ENCODE measurements at regions not wholly inside any gene's neighbourhood (a gene's known extent, or its start where the extent isn't known, plus 50 kb on each side); places are given as distances from the start of the nearest gene placed in this dataset.

DNA sequence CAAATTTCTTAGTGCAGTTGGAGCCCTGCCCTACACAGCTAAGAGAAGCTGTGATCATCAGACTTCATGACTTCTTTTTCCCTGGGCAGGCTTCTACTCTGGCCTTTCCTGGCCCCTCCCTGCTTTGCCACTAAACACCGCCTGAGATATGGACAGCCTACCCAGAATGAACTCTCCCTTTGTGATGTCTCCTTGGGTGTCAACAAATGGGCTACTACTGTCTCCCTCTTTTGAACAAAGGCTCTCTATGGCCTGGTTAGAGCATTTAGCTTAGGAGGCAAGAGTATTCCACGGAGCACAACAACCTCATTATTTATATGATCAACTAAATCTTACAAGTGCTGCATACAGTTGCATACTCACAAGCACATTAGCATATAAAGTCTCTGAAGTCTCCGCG, 127.6 kb upstream of the HCCS start:
- TF ChIP-seq, protein P1, sequence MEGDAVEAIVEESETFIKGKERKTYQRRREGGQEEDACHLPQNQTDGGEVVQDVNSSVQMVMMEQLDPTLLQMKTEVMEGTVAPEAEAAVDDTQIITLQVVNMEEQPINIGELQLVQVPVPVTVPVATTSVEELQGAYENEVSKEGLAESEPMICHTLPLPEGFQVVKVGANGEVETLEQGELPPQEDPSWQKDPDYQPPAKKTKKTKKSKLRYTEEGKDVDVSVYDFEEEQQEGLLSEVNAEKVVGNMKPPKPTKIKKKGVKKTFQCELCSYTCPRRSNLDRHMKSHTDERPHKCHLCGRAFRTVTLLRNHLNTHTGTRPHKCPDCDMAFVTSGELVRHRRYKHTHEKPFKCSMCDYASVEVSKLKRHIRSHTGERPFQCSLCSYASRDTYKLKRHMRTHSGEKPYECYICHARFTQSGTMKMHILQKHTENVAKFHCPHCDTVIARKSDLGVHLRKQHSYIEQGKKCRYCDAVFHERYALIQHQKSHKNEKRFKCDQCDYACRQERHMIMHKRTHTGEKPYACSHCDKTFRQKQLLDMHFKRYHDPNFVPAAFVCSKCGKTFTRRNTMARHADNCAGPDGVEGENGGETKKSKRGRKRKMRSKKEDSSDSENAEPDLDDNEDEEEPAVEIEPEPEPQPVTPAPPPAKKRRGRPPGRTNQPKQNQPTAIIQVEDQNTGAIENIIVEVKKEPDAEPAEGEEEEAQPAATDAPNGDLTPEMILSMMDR (IDR thresholded peaks at IDR 0.05; ENCODE audit: low read depth, low read length, missing input control), result no peak
- no peak for TF ChIP-seq REST (IDR thresholded peaks at IDR 0.05)
- no peak for TF ChIP-seq TAF1 (conservative IDR thresholded peaks at IDR 0.05)
- no peak for TF ChIP-seq GABPA (IDR thresholded peaks at IDR 0.05 in 1 of 2, conservative IDR thresholded peaks at IDR 0.05 in 1 of 2)
- TF ChIP-seq RAD21 (IDR thresholded peaks at IDR 0.05), result no peak
- no peak for TF ChIP-seq SP1 (IDR thresholded peaks at IDR 0.05)
- no peak for TF ChIP-seq MAX (IDR thresholded peaks at IDR 0.05)
- TF ChIP-seq RXRA (IDR thresholded peaks at IDR 0.05), result no peak
- TF ChIP-seq, protein P2, sequence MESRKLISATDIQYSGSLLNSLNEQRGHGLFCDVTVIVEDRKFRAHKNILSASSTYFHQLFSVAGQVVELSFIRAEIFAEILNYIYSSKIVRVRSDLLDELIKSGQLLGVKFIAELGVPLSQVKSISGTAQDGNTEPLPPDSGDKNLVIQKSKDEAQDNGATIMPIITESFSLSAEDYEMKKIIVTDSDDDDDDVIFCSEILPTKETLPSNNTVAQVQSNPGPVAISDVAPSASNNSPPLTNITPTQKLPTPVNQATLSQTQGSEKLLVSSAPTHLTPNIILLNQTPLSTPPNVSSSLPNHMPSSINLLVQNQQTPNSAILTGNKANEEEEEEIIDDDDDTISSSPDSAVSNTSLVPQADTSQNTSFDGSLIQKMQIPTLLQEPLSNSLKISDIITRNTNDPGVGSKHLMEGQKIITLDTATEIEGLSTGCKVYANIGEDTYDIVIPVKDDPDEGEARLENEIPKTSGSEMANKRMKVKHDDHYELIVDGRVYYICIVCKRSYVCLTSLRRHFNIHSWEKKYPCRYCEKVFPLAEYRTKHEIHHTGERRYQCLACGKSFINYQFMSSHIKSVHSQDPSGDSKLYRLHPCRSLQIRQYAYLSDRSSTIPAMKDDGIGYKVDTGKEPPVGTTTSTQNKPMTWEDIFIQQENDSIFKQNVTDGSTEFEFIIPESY (IDR thresholded peaks at IDR 0.05), result no peak
- TF ChIP-seq, protein P3, sequence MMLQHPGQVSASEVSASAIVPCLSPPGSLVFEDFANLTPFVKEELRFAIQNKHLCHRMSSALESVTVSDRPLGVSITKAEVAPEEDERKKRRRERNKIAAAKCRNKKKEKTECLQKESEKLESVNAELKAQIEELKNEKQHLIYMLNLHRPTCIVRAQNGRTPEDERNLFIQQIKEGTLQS (IDR thresholded peaks at IDR 0.05), result no peak
